ENCODE measurements at regions not wholly inside any gene's neighbourhood (a gene's known extent, or its start where the extent isn't known, plus 50 kb on each side); places are given as distances from the start of the nearest gene placed in this dataset.
A peak's percentile ranks its signal among the peaks of the same experiment; 100 is the strongest.

- ChIA-PET CTCF (interaction anchor here (0.6 to 2.2 kb wide), 7 partner anchors 424 to 1024 kb away, joined by 3 to 13 read pairs (median 5); no protein-coding TSS in a partner anchor), POLR2A (no interaction called here)
- Histone ChIP-seq H3K27ac (ENCODE audit: low read depth, low read length) (no peak overlapping the region), H3K4me3 (ENCODE audit: low read depth, low read length) (no peak overlapping the region), H3K9me3 (ENCODE audit: control insufficient read depth, insufficient read depth, low read length) (peaks cover 22% of the 10 kb centered on the region; the same call in 1 of the 2 replicates), H3K27me3 (ENCODE audit: control insufficient read depth, insufficient read depth, low read length) (no peaks in the 10 kb centered on the region)
- TF ChIP-seq, protein P1, sequence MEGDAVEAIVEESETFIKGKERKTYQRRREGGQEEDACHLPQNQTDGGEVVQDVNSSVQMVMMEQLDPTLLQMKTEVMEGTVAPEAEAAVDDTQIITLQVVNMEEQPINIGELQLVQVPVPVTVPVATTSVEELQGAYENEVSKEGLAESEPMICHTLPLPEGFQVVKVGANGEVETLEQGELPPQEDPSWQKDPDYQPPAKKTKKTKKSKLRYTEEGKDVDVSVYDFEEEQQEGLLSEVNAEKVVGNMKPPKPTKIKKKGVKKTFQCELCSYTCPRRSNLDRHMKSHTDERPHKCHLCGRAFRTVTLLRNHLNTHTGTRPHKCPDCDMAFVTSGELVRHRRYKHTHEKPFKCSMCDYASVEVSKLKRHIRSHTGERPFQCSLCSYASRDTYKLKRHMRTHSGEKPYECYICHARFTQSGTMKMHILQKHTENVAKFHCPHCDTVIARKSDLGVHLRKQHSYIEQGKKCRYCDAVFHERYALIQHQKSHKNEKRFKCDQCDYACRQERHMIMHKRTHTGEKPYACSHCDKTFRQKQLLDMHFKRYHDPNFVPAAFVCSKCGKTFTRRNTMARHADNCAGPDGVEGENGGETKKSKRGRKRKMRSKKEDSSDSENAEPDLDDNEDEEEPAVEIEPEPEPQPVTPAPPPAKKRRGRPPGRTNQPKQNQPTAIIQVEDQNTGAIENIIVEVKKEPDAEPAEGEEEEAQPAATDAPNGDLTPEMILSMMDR (IDR thresholded peaks at IDR 0.05; ENCODE audit: low read depth, low read length): no peak
- DNase-seq (ENCODE audit: low read depth, low spot score): no peak
Observed at GRCh38 chr10:123557366-123558108, 108.6 kb upstream of the GPR26 start.

DNA sequence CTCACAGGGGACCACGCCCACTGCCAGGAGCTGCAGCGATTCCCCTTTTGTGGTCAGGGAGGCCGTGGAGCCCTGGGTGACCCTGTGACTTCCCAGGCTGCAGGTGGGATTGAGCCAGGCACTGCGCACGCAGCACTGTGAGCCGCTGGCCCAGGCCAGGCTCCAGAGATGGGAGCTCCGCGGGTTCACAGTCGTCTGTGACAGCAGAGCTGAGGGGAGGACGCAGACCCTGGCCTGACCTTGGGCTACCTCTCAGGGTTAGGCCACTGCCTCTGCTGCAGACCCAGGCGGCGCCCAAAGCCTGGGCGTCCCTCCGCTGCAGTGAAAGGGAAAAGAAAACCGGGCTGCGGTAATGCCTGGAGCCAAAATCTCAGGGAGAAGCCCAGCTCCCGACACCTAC is 107.5 kb upstream of the GPR26 start:
- Histone ChIP-seq H3K27me3 (ENCODE audit: control insufficient read depth, insufficient read depth, low read length) (no peaks in the 10 kb centered on the region), H3K9me3 (ENCODE audit: control insufficient read depth, insufficient read depth, low read length) (peaks cover 24% of the 10 kb centered on the region; the same call in 1 of the 2 replicates), H3K27ac (ENCODE audit: low read depth, low read length) (no peak overlapping the region), H3K4me3 (ENCODE audit: low read depth, low read length) (no peak overlapping the region)
- no peak for DNase-seq (ENCODE audit: low read depth, low spot score)
- POLR2A ChIA-PET: no interaction called here
- TF ChIP-seq, protein P1 (IDR thresholded peaks at IDR 0.05; ENCODE audit: low read depth, low read length): no peak
- CTCF ChIA-PET: interaction anchor here (0.5 to 2.2 kb wide), 11 partner anchors 9 to 577 kb away, joined by 3 to 13 read pairs (median 5); no protein-coding TSS in a partner anchor

GRCh38 chr10:123559066-123559822 is 106.9 kb upstream of the GPR26 start:
- peaks cover 24% of the 10 kb centered on the region; the same call in 1 of the 2 replicates for H3K9me3 ChIP-seq (ENCODE audit: control insufficient read depth, insufficient read depth, low read length)
- DNase-seq (ENCODE audit: low read depth, low spot score): no peak
- TF ChIP-seq, protein P1 (IDR thresholded peaks at IDR 0.05; ENCODE audit: low read depth, low read length): peak; percentile 88
- no peak overlapping the region for H3K4me3 ChIP-seq (ENCODE audit: low read depth, low read length)
- H3K27ac ChIP-seq (ENCODE audit: low read depth, low read length): no peak overlapping the region
- no peaks in the 10 kb centered on the region for H3K27me3 ChIP-seq (ENCODE audit: control insufficient read depth, insufficient read depth, low read length)
- ChIA-PET CTCF (interaction anchor here (0.5 to 2.2 kb wide), 13 partner anchors 9 to 577 kb away, joined by 3 to 13 read pairs (median 6); no protein-coding TSS in a partner anchor), POLR2A (no interaction called here)

DNA sequence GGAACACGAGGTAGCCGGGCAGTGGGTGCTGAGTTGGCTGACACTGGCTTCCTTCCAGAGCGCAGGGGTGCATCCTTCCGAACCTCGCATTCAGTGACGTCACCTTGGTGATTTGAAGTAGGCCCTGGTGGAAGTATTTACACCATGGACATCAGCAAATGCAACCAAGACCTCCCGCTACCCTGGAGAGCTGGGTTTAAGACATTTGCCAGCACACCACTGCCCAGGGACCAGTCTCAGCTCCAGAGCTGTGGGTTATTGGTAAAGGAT is 106.4 kb upstream of the GPR26 start:
- CTCF ChIA-PET: interaction anchor here (1.2 to 1.5 kb wide), 3 partner anchors 426 to 517 kb away, joined by 3 to 9 read pairs (median 6); no protein-coding TSS in a partner anchor
- H3K27ac ChIP-seq (ENCODE audit: low read depth, low read length): no peak overlapping the region
- no peak for DNase-seq (ENCODE audit: low read depth, low spot score)
- POLR2A ChIA-PET: no interaction called here
- H3K4me3 ChIP-seq (ENCODE audit: low read depth, low read length): no peak overlapping the region
- no peaks in the 10 kb centered on the region for H3K27me3 ChIP-seq (ENCODE audit: control insufficient read depth, insufficient read depth, low read length)
- peaks cover 24% of the 10 kb centered on the region; the same call in 1 of the 2 replicates for H3K9me3 ChIP-seq (ENCODE audit: control insufficient read depth, insufficient read depth, low read length)
- TF ChIP-seq, protein P1 (IDR thresholded peaks at IDR 0.05; ENCODE audit: low read depth, low read length): no peak

All from AG04450 (cell line).